SK-N-SH treated with all-trans-retinoic acid at 6 μM for 48 hours (cell line): ENCODE measurements at regions not wholly inside any gene's neighbourhood (a gene's known extent, or its start where the extent isn't known, plus 50 kb on each side); places are given as distances from the start of the nearest gene placed in this dataset.

ENCODE experiments used
- ATAC-seq: fragments of 200-7000 bp; cut with Tn5 transposase; 3 replicates; pipeline ENCODE4 v1.9.1; 2020; ENCODE audit warnings: mild to moderate bottlenecking, moderate library complexity
- BACH2 ChIP-seq: fragments of 250-450 bp; sonication (Bioruptor Pico); IDR thresholded peaks from 2 replicates; pipeline ENCODE4 v1.9.0; 2021; ENCODE audit warnings: mild to moderate bottlenecking, borderline replicate concordance
- CREB5 ChIP-seq: fragments of 250-450 bp; sonication (Bioruptor Pico); IDR thresholded peaks from 2 replicates; pipeline ENCODE4 v1.5.1; 2020; ENCODE audit warnings: low read depth, mild to moderate bottlenecking, moderate library complexity
- CSDC2 ChIP-seq: fragments of 250-450 bp; sonication (Bioruptor Pico); IDR thresholded peaks from 2 replicates; pipeline ENCODE4 v1.5.0; 2020; ENCODE audit warnings: mild to moderate bottlenecking, moderate library complexity
- CSRNP3 ChIP-seq: fragments of 250-450 bp; sonication (Bioruptor Pico); IDR thresholded peaks from 2 replicates; pipeline ENCODE4 v1.5.1; 2021; ENCODE audit warnings: mild to moderate bottlenecking, moderate library complexity
- ESRRG ChIP-seq: fragments of 250-450 bp; sonication (Bioruptor Pico); IDR thresholded peaks from 2 replicates; pipeline ENCODE4 v1.6.1; 2021; ENCODE audit warnings: mild to moderate bottlenecking
- ISL1 ChIP-seq: fragments of 250-450 bp; sonication (Bioruptor Pico); IDR thresholded peaks from 2 replicates; pipeline ENCODE4 v2.1.2; 2022; ENCODE audit warnings: mild to moderate bottlenecking, moderate library complexity
- OSR1 ChIP-seq: fragments of 250-450 bp; sonication (Bioruptor Pico); IDR thresholded peaks from 2 replicates; pipeline ENCODE4 v1.8.0; 2022; ENCODE audit warnings: moderate library complexity, mild to moderate bottlenecking, inconsistent platforms
- PATZ1 ChIP-seq: fragments of 250-450 bp; sonication (Bioruptor Pico); IDR thresholded peaks from 2 replicates; pipeline ENCODE4 v1.8.0; 2020; ENCODE audit warnings: mild to moderate bottlenecking, moderate library complexity, borderline replicate concordance
- POU6F1 ChIP-seq: fragments of 250-450 bp; sonication (Bioruptor Pico); IDR thresholded peaks from 2 replicates; pipeline ENCODE4 v1.8.0; 2021; ENCODE audit warnings: low read depth, mild to moderate bottlenecking, moderate library complexity, borderline replicate concordance
- PPARA ChIP-seq: fragments of 250-450 bp; sonication (Bioruptor Pico); IDR thresholded peaks from 2 replicates; pipeline ENCODE4 v1.5.0; 2020; ENCODE audit warnings: mild to moderate bottlenecking, borderline replicate concordance
- RARB ChIP-seq: fragments of 250-450 bp; sonication (Bioruptor Pico); IDR thresholded peaks from 2 replicates; pipeline ENCODE4 v1.8.0; 2021; ENCODE audit warnings: mild to moderate bottlenecking, moderate library complexity
- SNAI2 ChIP-seq: fragments of 250-450 bp; sonication (Bioruptor Pico); IDR thresholded peaks from 2 replicates; pipeline ENCODE4 v1.5.0; 2020; ENCODE audit warnings: mild to moderate bottlenecking, moderate library complexity
- TCF4 ChIP-seq: fragments of 250-450 bp; sonication (Bioruptor Pico); IDR thresholded peaks from 2 replicates; pipeline ENCODE4 v1.8.0; 2021; ENCODE audit warnings: mild to moderate bottlenecking, moderate library complexity, borderline replicate concordance
- TOX ChIP-seq: fragments of 250-450 bp; sonication (Bioruptor Pico); IDR thresholded peaks from 2 replicates; pipeline ENCODE4 v1.8.0; 2021; ENCODE audit warnings: mild to moderate bottlenecking, moderate library complexity, borderline replicate concordance
- TSHZ2 ChIP-seq: fragments of 250-450 bp; sonication (Bioruptor Pico); IDR thresholded peaks from 2 replicates; pipeline ENCODE4 v1.5.0; 2020; ENCODE audit warnings: mild to moderate bottlenecking, moderate library complexity
- ZC3H10 ChIP-seq: fragments of 250-450 bp; sonication (Bioruptor Pico); IDR thresholded peaks from 2 replicates; pipeline ENCODE4 v1.5.1; 2021; ENCODE audit warnings: mild to moderate bottlenecking, moderate library complexity
- ZFP3 ChIP-seq: fragments of 250-450 bp; sonication (Bioruptor Pico); IDR thresholded peaks from 2 replicates; pipeline ENCODE4 v1.5.0; 2020; ENCODE audit warnings: mild to moderate bottlenecking, moderate library complexity
- ZFP30 ChIP-seq: fragments of 450-650 bp; formaldehyde crosslinking; IDR thresholded peaks from 2 replicates; pipeline ENCODE4 v1.5.0; 2022; ENCODE audit warnings: mild to moderate bottlenecking, moderate library complexity
- ZNF565 ChIP-seq: fragments of 450-650 bp; formaldehyde crosslinking; conservative IDR thresholded peaks from 2 replicates; pipeline ENCODE4 v1.5.0; 2020; ENCODE audit warnings: low read depth, mild to moderate bottlenecking, moderate library complexity
- ZNF8 ChIP-seq: fragments of 450-650 bp; formaldehyde crosslinking; IDR thresholded peaks from 2 replicates; pipeline ENCODE4 v1.5.0; 2020; ENCODE audit warnings: mild to moderate bottlenecking, moderate library complexity

GRCh38 chr12:38162013-38162412 is 154.6 kb upstream of the ALG10B start:
- ATAC-seq: no peak
- TF ChIP-seq PPARA (CRISPR knock-in tag): no peak

- no peak for TF ChIP-seq ZNF8
- TF ChIP-seq ZC3H10 (CRISPR knock-in tag): no peak
- TF ChIP-seq OSR1 (CRISPR knock-in tag): no peak
- TF ChIP-seq TOX (CRISPR knock-in tag): no peak
- TF ChIP-seq CSRNP3 (CRISPR knock-in tag): no peak
- TF ChIP-seq ZFP30 (CRISPR knock-in tag): no peak
- no peak for TF ChIP-seq PATZ1
- TF ChIP-seq CREB5 (CRISPR knock-in tag): no peak
- no peak for TF ChIP-seq TSHZ2 (CRISPR knock-in tag)
- no peak for TF ChIP-seq ZNF565 (CRISPR knock-in tag)
- no peak for ATAC-seq
Measured at GRCh38 chr12:38162708-38163441, 153.7 kb upstream of the ALG10B start.

- no peak for TF ChIP-seq RARB (CRISPR knock-in tag)
- TF ChIP-seq ZNF8: no peak
- no peak for TF ChIP-seq BACH2
- no peak for TF ChIP-seq TSHZ2 (CRISPR knock-in tag)
- TF ChIP-seq TOX (CRISPR knock-in tag): no peak
- TF ChIP-seq SNAI2: no peak
- no peak for TF ChIP-seq ZFP3 (CRISPR knock-in tag)
- no peak for TF ChIP-seq TCF4 (CRISPR knock-in tag)
- TF ChIP-seq OSR1 (CRISPR knock-in tag): no peak
- no peak for TF ChIP-seq ISL1 (CRISPR knock-in tag)
- no peak for TF ChIP-seq POU6F1
- TF ChIP-seq CSDC2: no peak
- no peak for TF ChIP-seq ESRRG (CRISPR knock-in tag)
- TF ChIP-seq ZC3H10 (CRISPR knock-in tag): no peak
- peak; percentile 56 for ATAC-seq
Measured at GRCh38 chr12:38163442-38163801, 153.2 kb upstream of the ALG10B start.
